ENCODE measurements at regions not wholly inside any gene's neighbourhood (a gene's known extent, or its start where the extent isn't known, plus 50 kb on each side); places are given as distances from the start of the nearest gene placed in this dataset.

- no peak for DNase-seq (ENCODE audit: low read depth in 1 of 2, low spot score in 2 of 2)
- FAIRE-seq = no peak
- no peaks in the 10 kb centered on the region for H3K79me2 ChIP-seq (ENCODE audit: control insufficient read depth in 1 of 2, insufficient read depth in 2 of 2, low read length in 2 of 2)
- no peak overlapping the region for H3K4ac ChIP-seq (replicated peaks; ENCODE audit: insufficient read length, low read depth, low read length)
- 85% methylated on average over 14 of the region's 14 CpGs; no CpG with 5 or more reads in 1 of the 2 experiments for WGBS, 2 experiments (ENCODE audit: extremely low coverage in 1 of 2, insufficient coverage in 1 of 2, insufficient read length in 1 of 2, insufficient replicate concordance in 2 of 2, low coverage in 1 of 2, low lambda C conversion rate in 2 of 2, missing lambda C conversion rate in 1 of 2)
- H2BK5ac ChIP-seq (ENCODE audit: low read depth, low read length) = no peak overlapping the region
- no peak overlapping the region for H3K56ac ChIP-seq (replicated peaks; ENCODE audit: insufficient read length, low read depth, low read length)
- no peaks in the 10 kb centered on the region for H3K27me3 ChIP-seq (replicated peaks in 1 of 4; ENCODE audit: control insufficient read depth in 3 of 4, extremely low read depth in 1 of 4, insufficient read depth in 3 of 4, low read length in 3 of 4)
- H2AFZ ChIP-seq (ENCODE audit: low read length) = no peak overlapping the region
- H3K4me2 ChIP-seq (ENCODE audit: insufficient read depth in 1 of 2, low read depth in 2 of 2, low read length in 2 of 2) = no peak overlapping the region
- H3K79me1 ChIP-seq (ENCODE audit: low read depth, low read length) = no peaks in the 10 kb centered on the region
- no peaks in the 10 kb centered on the region for H4K20me1 ChIP-seq (replicated peaks in 1 of 2; ENCODE audit: control insufficient read depth in 1 of 2, insufficient read depth in 2 of 2, low read length in 2 of 2)
- H3K27ac ChIP-seq (ENCODE audit: low read depth, low read length) = no peak overlapping the region
- H4K91ac ChIP-seq (replicated peaks; ENCODE audit: insufficient read length, low read length) = no peak overlapping the region
- no peaks in the 10 kb centered on the region; the same call in 1 of the 2 replicates for H3K23me2 ChIP-seq (ENCODE audit: low read depth, low read length)
- no peak for TF ChIP-seq RBBP5 (IDR thresholded peaks at IDR 0.05; ENCODE audit: borderline replicate concordance, low read depth, low read length)
- peak in 1 of 2 experiments; percentile 15; a peak in 1 of 4 replicates for TF ChIP-seq RAD21 (IDR thresholded peaks at IDR 0.05 in 1 of 2, conservative IDR thresholded peaks at IDR 0.05 in 1 of 2; ENCODE audit: low read depth in 2 of 2, low read length in 2 of 2)
- TF ChIP-seq MAX (IDR thresholded peaks at IDR 0.05) = no peak
- TF ChIP-seq HDAC2 (IDR thresholded peaks at IDR 0.05; ENCODE audit: borderline replicate concordance in 1 of 2, low read depth in 2 of 2, low read length in 2 of 2) = no peak
- ChIA-PET POLR2A (ENCODE audit: partially characterized antibody) (no interaction called here), CTCF (ENCODE audit: partially characterized antibody) (interaction anchor here (0.7 to 3.1 kb wide), 9 partner anchors 9 to 387 kb away, joined by 3 to 10 read pairs (median 4); no protein-coding TSS in a partner anchor)
- H2BK120ac ChIP-seq (replicated peaks; ENCODE audit: low read depth, low read length) = no peak overlapping the region
- H3K9ac ChIP-seq (replicated peaks in 1 of 4; ENCODE audit: extremely low read depth in 1 of 4, low read depth in 3 of 4, low read length in 3 of 4) = no peak overlapping the region
- H3K4me3 ChIP-seq (ENCODE audit: extremely low read depth in 1 of 4, insufficient read depth in 2 of 4, low read depth in 3 of 4, low read length in 4 of 4) = no peak overlapping the region
- H4K8ac ChIP-seq (ENCODE audit: extremely low read depth, insufficient read depth, low read length) = no peak overlapping the region
- no peak overlapping the region for H2BK20ac ChIP-seq (ENCODE audit: low read length)
- H3K4me1 ChIP-seq (replicated peaks in 1 of 4; ENCODE audit: control insufficient read depth in 3 of 4, insufficient read depth in 4 of 4, low read length in 3 of 4) = peaks cover 2 to 5% (median 3%) of the 10 kb centered on the region in 4 experiments; a peak in 4 of 7 replicates
- no peak overlapping the region for H2BK15ac ChIP-seq (ENCODE audit: low read length)
- no peak overlapping the region for H4K5ac ChIP-seq (ENCODE audit: insufficient read length, low read depth, low read length)
- H3K36me3 ChIP-seq (ENCODE audit: control insufficient read depth in 2 of 4, insufficient read depth in 4 of 4, low read length in 3 of 4) = no peaks in the 10 kb centered on the region
- H3K18ac ChIP-seq (ENCODE audit: extremely low read depth, low read length) = no peak overlapping the region
- no peak overlapping the region for H3K23ac ChIP-seq (ENCODE audit: insufficient read length)
- H3K9me3 ChIP-seq (ENCODE audit: insufficient read depth in 2 of 2, low read depth in 1 of 2, low read length in 1 of 2) = no peaks in the 10 kb centered on the region
- no peak overlapping the region for H3K14ac ChIP-seq (ENCODE audit: insufficient read length)
- no peak overlapping the region for H2AK5ac ChIP-seq (ENCODE audit: low read depth, low read length)
- no peak overlapping the region for H2BK12ac ChIP-seq (ENCODE audit: low read depth, low read length)
These were observed 236.4 kb upstream of the GPR26 start for GRCh38 chr10:123429706-123430221.

Measured in H1 (cell line).